GM21619 (cell line): ENCODE measurements at regions not wholly inside any gene's neighbourhood (a gene's known extent, or its start where the extent isn't known, plus 50 kb on each side); places are given as distances from the start of the nearest gene placed in this dataset.
"Not testable (repeated sequence)": the region's sequence is repeated elsewhere in the genome, so short reads cannot be mapped to it uniquely, and the experiment has no call there.

Experiments used
- ATAC-seq: cut with Tn5 transposase; IDR thresholded peaks from one replicate; pipeline ENCODE4 v1.9.1; 2021; ENCODE audit not compliant: unreplicated experiment

DNA sequence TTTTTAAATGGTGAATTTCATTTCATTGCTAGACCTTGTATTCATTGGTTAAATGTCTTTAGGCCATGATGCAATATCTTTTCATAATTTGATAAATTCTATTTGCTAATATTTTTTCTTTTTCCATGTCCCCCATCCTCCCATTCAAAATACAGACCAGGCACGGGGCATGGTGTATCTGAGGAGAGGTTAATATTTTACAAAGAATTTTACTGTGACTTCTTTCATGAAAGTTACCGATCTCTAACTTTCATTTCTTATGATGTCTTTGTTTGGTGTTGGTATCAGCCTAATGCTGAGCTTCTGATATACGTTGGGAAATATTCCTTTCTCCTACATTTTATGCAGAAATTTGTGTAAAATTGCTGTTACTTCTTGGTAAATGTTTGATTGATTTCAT, 216.7 kb upstream of the IGFBP3 start:
- ATAC-seq, result no peak

- no peak for ATAC-seq
These were observed 214.5 kb upstream of the IGFBP3 start for GRCh38 chr7:46135557-46135956.

- no peak for ATAC-seq
These were observed 213.7 kb upstream of the IGFBP3 start for GRCh38 chr7:46134795-46135194.

DNA sequence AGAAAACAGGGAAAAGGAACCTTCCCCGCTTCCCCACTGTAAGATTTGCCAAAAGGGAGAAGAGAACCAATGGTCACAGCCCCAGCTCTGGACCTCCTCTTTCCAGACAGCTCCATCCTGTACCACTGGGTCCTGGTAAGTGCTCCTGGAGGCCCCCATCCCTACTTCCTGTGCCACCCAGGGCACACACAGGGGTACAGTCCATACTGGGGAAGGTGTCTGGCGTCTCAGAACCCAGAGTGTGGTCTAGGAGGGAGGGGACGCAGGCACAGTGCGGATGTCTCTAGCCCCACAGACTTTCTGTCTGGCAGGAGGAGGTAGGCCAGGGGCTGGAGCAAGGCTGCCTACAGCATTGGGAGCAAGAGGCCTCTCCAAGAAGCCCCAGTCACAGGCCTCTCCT, 213.3 kb upstream of the IGFBP3 start:
- ATAC-seq, result no peak

- ATAC-seq, result no peak
These were observed 212.7 kb upstream of the IGFBP3 start for GRCh38 chr7:46133751-46134150.

DNA sequence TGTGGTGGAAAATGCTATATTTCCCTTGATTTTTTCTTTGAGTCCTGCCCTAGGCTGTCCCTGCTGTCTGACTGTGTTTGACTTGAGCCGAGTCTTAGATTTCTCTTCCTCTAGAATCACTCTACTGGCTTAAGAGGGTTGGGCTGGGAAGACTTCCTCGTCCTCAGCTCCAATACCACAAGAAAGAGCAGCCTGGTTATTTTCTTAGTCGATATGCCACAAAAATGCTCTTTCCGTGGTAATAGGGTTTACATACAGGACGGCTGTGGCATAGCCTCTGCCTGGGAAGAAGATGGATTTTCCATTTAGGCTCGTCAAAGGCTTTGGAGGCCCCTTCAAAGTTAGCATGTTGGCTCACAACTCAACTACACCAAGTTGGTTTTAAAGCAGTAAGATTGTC, 212.0 kb upstream of the IGFBP3 start:
- no peak for ATAC-seq

- ATAC-seq, result no peak
These were observed 211.1 kb upstream of the IGFBP3 start for GRCh38 chr7:46131916-46132795.

DNA sequence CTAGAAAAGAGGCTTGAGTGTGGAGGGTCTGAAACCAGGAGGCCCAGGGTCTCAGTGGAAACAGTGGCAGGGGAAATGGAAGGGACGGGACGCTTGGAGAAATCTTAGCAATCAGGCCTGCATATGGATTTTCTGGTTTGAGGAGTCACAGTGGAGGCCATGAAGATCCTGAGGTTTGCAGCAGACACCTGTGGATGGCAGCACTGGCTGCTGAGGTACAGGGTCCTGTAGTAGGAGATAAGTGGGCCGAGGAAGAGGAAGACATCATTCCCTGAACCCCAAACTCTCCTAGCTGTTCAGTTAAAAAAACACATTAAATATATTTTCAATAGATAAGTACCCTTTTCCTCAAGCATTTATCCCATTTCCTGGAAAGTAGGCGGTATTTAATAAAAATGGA, 208.8 kb upstream of the IGFBP3 start:
- no peak for ATAC-seq

GRCh38 chr7:46127814-46128213, 206.7 kb upstream of the IGFBP3 start:
- no peak for ATAC-seq

DNA sequence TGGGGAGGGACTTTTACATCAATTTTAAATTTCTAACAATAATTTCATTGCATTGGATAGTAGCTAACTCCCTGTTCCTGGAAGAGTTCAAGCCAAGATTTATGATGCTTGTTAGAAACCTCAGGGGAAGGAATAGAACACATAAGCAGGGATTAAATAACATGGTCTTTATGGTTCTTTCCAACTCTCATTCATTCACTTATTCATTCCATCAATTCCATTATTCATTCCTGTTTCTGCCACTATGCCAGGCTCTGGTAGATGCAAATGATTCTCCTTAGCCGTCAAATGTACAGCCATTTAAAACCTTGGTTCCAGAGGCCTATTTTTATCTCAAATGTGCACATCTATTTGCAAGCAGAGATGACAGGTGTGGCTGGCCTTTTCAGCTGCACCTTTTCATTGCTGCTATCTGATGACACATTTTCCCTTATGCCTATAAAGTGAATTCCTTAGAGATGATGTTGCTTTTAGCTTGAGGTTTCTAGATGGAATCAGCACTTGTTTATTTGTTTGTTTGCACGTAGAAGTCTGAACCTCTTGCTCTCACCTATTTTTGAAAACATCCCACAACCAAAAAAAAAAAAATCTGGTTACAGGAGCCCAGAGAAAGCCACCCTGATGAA, 205.7 kb upstream of the IGFBP3 start:
- no peak for ATAC-seq

DNA sequence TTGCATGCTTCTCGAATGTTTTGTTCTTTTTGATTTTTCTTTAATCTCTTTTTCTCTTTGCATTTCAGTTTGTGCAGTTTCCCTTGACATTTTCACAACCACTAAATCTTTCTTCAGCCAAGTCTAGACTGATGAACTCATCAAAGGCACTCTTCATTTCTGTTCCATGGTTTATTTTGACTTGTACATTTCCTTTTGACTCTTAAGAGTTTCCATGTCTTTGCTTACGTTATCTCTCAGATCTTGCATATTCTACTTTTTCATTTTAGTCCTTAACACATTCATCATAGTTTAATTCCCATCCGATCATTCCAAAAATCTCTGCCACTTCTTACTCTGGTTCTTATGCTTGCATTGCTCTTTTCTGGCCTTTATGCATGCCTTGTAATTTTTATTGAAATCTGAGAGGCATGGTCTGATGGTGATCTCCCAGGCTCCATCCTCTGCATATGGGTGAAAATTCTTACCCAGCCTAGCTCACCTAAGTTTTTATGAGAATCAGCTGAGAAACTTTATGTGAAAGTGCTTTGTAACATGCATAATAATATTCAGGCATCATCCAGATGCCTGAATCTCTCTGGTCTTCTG, 202.8 kb upstream of the IGFBP3 start:
- ATAC-seq, result no peak

DNA sequence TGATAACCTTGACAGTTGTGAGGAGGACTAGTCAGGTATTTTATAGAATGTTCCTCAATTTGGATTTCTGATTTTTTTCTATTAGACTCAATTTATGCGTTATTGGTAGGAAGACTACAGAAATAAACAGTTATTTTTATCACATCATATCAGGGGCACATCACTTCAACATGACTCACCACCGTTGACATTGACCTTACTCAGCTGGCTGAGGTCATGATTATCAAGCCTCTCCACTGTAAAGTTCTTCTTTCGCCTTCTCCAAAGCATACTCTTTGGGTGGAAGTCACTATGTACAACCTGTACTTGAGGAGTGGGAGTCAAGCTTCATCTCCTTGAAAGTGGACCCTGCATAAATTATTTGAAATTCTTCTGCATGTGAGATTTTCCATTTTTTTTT, 194.3 kb upstream of the IGFBP3 start:
- ATAC-seq, result no peak

DNA sequence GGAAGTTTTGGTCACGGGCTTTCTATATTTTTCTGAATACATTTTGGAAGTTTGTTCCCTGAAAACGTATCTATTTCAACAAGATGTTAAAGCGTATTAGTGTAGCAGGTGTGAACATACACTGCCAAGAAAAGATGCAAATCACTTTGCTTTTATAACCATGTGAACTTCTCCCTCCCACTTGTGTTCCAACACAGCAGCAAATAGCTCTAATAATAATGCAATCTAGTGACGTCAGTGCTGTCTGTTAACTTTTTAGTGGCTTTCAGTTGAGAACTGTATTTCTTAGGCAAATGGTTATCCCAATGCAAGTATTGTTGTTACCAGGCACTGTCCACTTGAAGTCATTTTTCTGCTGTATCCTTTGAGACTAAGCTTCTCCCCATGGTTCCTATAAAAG, 188.4 kb upstream of the IGFBP3 start:
- no peak for ATAC-seq

- no peak for ATAC-seq
These were observed 187.2 kb upstream of the IGFBP3 start for GRCh38 chr7:46108272-46108671.

DNA sequence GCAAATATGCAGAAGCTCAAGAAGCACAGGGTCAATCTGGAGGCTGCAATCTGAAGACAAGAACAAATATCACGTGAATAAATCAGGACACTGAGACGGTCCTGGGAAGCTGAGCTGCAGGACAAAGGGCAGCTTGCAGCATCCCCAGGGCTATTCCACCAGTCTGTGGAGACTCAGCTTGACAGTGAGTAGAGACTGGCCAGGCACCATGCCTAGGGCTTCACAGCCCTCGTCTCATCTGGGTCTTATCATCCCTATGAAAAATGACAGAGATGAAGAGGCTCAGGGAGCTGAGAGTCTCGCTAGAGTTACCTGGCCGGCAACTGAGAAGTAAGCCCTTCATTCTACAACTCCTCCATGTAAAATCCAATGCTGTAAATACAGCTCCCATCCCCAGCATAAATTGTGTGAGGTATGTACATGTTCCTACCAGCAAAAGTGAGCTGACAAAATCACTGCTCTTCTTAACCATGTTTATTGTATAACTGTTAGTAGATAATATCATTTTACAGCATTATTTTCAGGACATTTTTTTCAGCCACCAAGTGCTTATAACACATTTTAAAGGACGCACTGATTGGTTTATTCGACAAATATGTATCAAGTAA, 186.6 kb upstream of the IGFBP3 start:
- no peak for ATAC-seq

GRCh38 chr7:46100521-46100920, 179.4 kb upstream of the IGFBP3 start:
- ATAC-seq, result no peak

DNA sequence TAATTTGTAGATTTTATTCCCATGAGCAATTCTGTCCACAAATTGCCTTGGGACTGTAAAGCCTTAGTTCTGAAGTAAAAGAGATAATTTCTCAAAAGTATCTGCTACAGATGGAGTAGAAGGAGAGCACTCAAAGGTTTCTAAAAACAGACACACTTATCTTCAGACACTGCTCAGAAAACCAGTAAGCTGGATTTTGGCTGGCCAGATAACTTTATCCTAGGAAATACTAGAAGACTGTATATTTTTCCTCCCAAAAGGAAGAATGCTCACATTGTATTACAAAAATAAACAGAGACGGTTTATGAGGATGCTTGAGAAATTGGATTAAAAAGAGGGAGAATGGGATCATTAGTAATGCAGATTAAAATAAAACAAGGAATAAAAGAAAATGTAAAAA, 178.0 kb upstream of the IGFBP3 start:
- no peak for ATAC-seq

DNA sequence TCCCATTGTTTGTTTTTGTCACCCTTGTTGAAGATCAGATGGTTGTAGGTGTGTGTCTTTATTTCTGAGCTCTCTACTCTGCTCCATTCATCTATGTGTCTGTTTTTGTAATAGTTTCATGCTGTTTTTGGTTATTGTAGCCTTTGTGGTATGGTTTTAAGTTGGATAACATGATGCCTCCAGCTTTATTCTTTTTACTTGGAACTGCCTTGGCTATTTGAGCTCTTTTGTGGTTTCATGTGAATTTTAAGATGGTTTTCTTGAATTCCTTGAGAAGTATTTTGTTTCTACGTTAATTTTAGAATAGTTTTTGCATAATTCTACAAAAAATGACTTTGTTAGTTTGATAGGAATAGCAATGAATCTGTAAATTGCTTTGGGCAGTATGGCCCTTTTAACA, 170.0 kb upstream of the IGFBP3 start:
- no peak for ATAC-seq

GRCh38 chr7:46089281-46089680, 168.2 kb upstream of the IGFBP3 start:
- no peak for ATAC-seq

GRCh38 chr7:46088486-46088885, 167.4 kb upstream of the IGFBP3 start:
- not testable (repeated sequence) for ATAC-seq

DNA sequence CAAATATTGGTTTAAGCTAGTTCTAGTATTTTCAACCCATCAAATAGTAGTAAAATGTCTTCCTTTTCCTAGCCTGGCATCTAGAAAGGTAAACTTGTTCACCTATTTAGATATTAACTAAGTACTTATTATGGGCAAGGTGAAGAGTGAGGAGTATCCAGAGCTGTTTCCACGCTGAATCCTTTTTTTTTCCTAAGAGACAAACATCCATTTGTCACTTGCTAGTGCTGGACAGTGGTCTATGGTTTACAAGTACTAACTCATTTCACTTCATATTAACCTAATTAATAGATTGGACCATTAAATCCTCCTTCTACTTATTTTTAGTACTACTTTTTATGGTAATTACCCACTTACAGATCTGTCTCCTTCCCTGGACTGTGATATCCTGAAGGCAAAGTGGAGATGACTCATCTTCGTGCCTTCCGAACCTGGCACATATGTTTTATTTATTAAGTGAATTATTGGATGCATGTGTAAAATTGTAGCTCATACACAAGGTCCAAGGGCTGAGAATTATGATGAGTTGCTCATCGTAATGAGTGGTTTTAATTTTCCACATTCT, 159.6 kb upstream of the IGFBP3 start:
- ATAC-seq, result no peak

GRCh38 chr7:46079421-46079820, 158.3 kb upstream of the IGFBP3 start:
- no peak for ATAC-seq
